PC-9 (cell line): ENCODE measurements at regions not wholly inside any gene's neighbourhood (a gene's known extent, or its start where the extent isn't known, plus 50 kb on each side); places are given as distances from the start of the nearest gene placed in this dataset.

ENCODE experiments used
- CTCF ChIP-seq: fragments of 200-600 bp; sonication (generic); conservative IDR thresholded peaks from 2 replicates; pipeline ENCODE4 v1.6.1; 2017; ENCODE audit warnings: mixed run types, antibody characterized with exemption, mild to moderate bottlenecking, moderate library complexity
- EZH2 ChIP-seq: fragments of 200-600 bp; sonication (generic); IDR thresholded peaks from 2 replicates; pipeline ENCODE4 v1.8.0; 2017; ENCODE audit warnings: antibody characterized with exemption, low read depth

DNA sequence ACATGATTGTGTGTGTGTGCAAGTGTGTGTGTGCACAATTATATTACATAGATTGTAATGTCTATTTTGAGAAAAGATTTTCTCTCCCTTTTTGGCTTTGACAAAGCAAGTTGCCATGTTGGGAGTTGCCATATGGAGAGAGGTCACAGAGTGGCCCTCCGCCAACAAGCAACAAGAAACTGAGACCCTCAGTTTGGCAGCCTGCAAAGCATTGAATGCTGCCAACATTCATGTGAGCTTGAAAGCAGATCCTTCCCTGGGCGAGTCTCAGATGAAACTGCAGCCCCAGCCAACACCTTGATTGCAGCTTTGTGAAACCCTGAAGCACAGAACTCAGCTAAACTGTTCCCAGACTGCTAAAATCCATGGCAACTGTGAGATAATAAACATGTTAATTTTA, 498.0 kb downstream of the NR2F1-AS1 start:
- TF ChIP-seq CTCF (no peak), EZH2 (no peak)
